ENCODE measurements at regions not wholly inside any gene's neighbourhood (a gene's known extent, or its start where the extent isn't known, plus 50 kb on each side); places are given as distances from the start of the nearest gene placed in this dataset.

- no peaks in the 10 kb centered on the region for H4K20me1 ChIP-seq (replicated peaks; ENCODE audit: control insufficient read depth, extremely low read depth, insufficient read depth, low read length)
- dilution Hi-C loops (cut with MboI; ENCODE audit: extremely low pct_ligation_motif_present, low sequenced_read_pairs) (no loop called here), intact Hi-C loops (cut with micrococcal nuclease) (no loop called here)
- no peaks in the 10 kb centered on the region for H3K79me2 ChIP-seq (ENCODE audit: control insufficient read depth, insufficient read depth, low read length)
- H3K9me1 ChIP-seq (replicated peaks; ENCODE audit: control insufficient read depth, extremely low read depth, insufficient read depth, low read length), result no peaks in the 10 kb centered on the region
- no peak overlapping the region for H3K4me3 ChIP-seq (replicated peaks in 1 of 3; ENCODE audit: insufficient read depth in 1 of 3, low read depth in 1 of 3, low read length in 3 of 3)
- FAIRE-seq (no peak), DNase-seq (ENCODE audit: low read depth, low spot score) (no peak)
- H3K27ac ChIP-seq (ENCODE audit: insufficient read depth, low read depth, low read length), result no peak overlapping the region
- POLR2A ChIA-PET, result no interaction called here
- peaks cover 2% of the 10 kb centered on the region for H3K4me1 ChIP-seq (ENCODE audit: control insufficient read depth, extremely low read depth, insufficient read depth, low read length)
- no peak overlapping the region for H2AFZ ChIP-seq (ENCODE audit: low read depth, low read length)
- no TSS peak for BruUV-seq (replicated peaks)
- CTCF ChIA-PET, result no interaction called here
- no peaks in the 10 kb centered on the region for H3K36me3 ChIP-seq (ENCODE audit: control insufficient read depth in 2 of 2, extremely low read depth in 1 of 2, insufficient read depth in 2 of 2, low read length in 2 of 2)
- H3K4me2 ChIP-seq (ENCODE audit: insufficient read depth, low read length), result no peak overlapping the region
- TF ChIP-seq CTCF (IDR thresholded peaks at IDR 0.05; ENCODE audit: extremely low read depth in 1 of 2, insufficient read depth in 1 of 2, low read depth in 1 of 2, low read length in 2 of 2) (no peak), FOS (IDR thresholded peaks at IDR 0.05; ENCODE audit: borderline replicate concordance, insufficient read depth, low read length) (no peak), MAX (IDR thresholded peaks at IDR 0.05; ENCODE audit: insufficient read depth, insufficient read length) (no peak), JUN (IDR thresholded peaks at IDR 0.05; ENCODE audit: borderline replicate concordance, insufficient read depth, insufficient read length, low read depth) (no peak), POLR2AphosphoS5 (IDR thresholded peaks at IDR 0.05; ENCODE audit: insufficient read depth, low read depth, low read length) (no peak), POLR2A (IDR thresholded peaks at IDR 0.05; ENCODE audit: low read depth, low read length) (no peak), GATA2 (IDR thresholded peaks at IDR 0.05; ENCODE audit: insufficient read depth, insufficient read length, low read depth, low read length) (no peak), MYC (IDR thresholded peaks at IDR 0.05; ENCODE audit: low read depth, low read length) (no peak), EZH2 (IDR thresholded peaks at IDR 0.05; ENCODE audit: borderline replicate concordance, low read depth, low read length, severe bottlenecking) (no peak)
- no peaks in the 10 kb centered on the region for H3K27me3 ChIP-seq (ENCODE audit: control insufficient read depth in 2 of 2, insufficient read depth in 2 of 2, low read length in 2 of 2)
- H3K9ac ChIP-seq (replicated peaks; ENCODE audit: extremely low read depth, insufficient read depth, low read length), result no peak overlapping the region
- H3K9me3 ChIP-seq (replicated peaks; ENCODE audit: control insufficient read depth, insufficient read depth, low read length), result no peaks in the 10 kb centered on the region
These were observed 404.4 kb downstream of the MAFB start for GRCh38 chr20:40284611-40285010.
